WI38 (cell line): ENCODE measurements at regions not wholly inside any gene's neighbourhood (a gene's known extent, or its start where the extent isn't known, plus 50 kb on each side); places are given as distances from the start of the nearest gene placed in this dataset.

Source experiments
- H3K4me3 ChIP-seq: 2 replicates; pipeline ENCODE4 v1.5.1; 2011; ENCODE audit warnings: low read depth, mild to moderate bottlenecking, control low read depth, low read length
- TF ChIP-seq, protein P1 (sequence below): IDR thresholded peaks from 2 replicates; pipeline ENCODE4 v1.5.1; 2012; ENCODE audit warnings: low read depth, mild to moderate bottlenecking, control low read depth, low read length

DNA sequence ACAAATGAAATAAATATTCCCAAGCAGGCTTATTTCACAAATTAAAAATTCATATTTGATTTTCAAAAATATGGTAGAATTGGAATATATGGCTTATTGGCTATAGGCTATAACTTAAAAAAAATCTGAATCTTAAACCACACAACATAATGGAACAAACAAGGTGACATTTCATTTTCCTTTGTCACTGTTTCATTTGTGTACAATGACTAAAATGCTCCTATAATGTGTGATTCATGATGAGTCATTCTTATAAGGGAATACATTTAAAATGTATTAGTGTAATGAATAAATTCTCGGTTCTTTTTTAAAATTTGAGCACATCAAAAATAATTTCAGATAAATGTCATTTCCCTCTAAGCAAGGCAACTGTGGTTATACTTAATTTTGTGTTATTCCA lies 148.0 kb upstream of the ANK3 start:
- no peak overlapping the region for H3K4me3 ChIP-seq
- TF ChIP-seq, protein P1, sequence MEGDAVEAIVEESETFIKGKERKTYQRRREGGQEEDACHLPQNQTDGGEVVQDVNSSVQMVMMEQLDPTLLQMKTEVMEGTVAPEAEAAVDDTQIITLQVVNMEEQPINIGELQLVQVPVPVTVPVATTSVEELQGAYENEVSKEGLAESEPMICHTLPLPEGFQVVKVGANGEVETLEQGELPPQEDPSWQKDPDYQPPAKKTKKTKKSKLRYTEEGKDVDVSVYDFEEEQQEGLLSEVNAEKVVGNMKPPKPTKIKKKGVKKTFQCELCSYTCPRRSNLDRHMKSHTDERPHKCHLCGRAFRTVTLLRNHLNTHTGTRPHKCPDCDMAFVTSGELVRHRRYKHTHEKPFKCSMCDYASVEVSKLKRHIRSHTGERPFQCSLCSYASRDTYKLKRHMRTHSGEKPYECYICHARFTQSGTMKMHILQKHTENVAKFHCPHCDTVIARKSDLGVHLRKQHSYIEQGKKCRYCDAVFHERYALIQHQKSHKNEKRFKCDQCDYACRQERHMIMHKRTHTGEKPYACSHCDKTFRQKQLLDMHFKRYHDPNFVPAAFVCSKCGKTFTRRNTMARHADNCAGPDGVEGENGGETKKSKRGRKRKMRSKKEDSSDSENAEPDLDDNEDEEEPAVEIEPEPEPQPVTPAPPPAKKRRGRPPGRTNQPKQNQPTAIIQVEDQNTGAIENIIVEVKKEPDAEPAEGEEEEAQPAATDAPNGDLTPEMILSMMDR: no peak

DNA sequence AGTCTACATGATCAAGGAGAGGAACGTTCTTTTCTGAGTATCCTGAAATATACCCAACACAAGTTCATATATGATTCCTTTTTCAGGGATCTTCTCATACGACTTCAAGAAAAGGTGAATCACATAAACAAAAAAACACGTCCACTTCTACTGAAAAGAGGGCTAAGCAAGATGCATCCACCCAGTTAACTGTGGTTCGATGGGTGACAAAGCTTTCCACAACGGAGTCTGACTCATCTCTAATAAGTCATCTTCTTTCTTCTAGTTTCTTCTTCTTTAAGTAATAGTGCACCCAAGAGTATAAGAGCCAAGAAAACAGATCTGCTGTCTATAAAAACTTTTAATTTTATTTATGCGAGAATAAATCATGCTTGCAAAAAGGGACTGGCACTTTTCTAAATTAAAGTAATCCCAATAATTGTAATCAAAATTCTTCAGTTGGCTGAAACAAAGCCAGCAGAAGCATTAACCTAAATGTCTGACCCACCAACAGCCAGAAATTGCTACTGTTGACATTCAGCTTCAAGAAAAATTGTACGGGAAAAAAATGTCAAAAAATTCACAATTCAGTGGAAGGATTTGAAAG lies 146.9 kb upstream of the ANK3 start:
- no peak overlapping the region for H3K4me3 ChIP-seq
- TF ChIP-seq, protein P1: no peak

DNA sequence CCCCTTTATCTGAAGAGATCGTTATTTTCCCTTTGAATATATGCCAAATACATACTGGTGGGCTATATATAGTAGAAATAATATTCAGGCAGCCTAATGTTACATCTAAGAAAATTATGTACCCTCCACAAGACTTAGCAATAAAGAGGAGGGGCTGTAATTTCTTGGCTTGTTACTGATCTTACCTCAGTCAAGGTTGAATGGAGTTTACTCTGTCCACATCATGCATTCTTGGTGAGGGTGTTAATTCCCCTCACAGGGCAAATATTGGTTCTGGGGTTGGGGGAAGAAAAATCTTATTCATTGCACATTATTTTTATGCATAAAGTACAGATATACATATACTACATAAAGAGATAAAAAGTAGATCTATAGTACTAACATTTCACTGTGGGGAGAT lies 145.8 kb upstream of the ANK3 start:
- TF ChIP-seq, protein P1: no peak
- H3K4me3 ChIP-seq: no peak overlapping the region

DNA sequence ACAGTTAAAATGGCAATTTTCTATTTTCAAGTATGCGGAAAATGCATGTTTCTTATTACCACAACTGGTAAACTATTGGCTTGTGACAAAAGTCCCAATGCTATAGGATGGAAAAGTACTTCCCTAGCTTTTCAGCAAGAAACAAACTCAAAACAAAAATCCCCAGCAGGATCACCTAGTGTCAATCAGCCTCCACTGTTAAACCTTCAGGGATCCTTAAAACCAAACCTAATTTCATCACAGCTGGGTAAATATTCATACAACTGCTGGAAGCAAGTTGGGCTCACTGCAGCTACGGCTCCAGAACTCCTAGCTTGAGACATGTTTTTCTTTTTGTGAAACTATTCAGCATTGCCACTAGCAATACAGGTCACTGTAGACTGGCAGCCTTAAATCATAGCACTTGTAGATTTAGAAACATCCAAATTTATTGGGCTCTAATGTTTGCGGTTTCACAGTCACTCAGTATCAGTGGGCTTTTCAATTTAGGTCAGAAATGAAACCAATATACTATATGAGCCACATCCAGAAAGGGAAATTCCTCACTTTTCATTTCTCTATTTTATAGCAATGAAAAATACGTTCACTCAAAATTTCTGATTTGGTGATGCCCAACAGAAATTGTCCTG lies 145.2 kb upstream of the ANK3 start:
- no peak overlapping the region for H3K4me3 ChIP-seq
- TF ChIP-seq, protein P1: no peak

DNA sequence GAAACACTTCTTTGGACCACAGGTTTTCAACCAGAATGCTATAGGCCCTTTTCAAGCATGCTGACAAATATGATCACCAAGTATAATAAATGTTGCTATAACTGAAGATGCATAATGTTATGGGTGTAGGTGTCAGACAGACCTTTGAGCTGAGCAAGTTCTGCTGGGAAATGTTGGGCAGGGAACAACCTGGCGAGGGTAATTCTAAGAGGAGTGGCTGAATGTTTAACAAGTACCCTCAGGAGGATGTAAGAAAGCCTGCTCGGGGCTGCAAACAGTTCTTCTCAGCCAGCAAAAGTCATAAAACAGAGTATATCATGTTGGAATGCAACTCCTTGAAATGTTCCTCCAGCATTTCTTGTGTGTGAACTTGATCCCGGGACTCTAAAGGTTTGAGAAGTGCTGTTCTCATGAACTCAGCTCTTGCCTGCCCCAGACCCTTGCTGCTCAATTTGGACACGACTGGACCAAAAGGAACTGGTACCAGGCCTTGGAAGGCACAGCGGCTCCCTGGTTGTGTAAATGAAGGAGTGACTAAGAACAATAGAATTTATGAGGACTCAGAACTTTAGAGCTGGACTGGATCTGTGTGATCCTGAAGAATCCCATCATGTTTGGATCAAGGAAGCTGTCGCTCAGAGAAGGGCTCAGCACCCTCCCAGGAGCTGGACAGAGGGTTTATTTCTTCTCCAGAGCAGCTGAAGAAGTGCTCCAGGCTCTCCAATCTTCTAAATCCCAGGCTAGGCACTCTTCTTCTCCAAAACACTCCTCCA lies 143.2 kb upstream of the ANK3 start:
- H3K4me3 ChIP-seq: no peak overlapping the region
- TF ChIP-seq, protein P1: no peak

DNA sequence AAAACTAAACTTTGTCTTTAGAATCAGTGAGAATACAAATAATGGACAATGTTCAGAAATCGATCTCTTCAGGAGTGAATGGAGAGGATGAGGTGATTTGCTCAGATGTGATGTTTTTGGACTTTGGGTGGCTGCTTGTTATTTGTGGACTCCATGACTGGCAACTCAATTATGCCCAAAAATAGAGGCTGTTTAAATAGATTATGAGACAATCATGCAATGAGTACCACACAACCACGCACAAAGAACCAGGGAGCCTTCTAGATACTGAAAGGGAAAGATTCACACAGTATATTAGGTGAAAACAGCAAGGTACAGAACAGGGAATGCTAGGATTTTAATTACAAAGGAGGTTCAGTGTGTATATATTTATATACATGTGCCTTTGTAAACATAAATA lies 141.3 kb upstream of the ANK3 start:
- H3K4me3 ChIP-seq: no peak overlapping the region
- TF ChIP-seq, protein P1: no peak

DNA sequence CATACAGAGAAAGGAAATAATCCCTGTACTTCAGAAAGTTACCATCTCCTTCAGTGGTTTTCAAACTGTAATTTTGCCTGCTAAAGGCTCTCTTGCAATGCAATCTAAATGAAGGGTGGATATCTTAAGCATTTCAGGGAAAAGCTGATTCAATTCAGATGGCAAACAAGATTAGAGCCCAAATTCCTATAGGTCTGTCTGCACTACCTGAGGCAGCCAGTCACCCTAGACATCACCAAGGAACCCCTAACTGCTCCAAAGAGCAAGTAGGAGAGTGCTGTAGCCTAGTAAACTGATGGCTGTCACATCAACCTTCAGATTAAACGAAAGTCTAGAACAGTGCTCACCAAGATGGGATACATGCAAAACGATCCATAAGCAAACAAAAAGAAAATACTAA lies 138.0 kb upstream of the ANK3 start:
- TF ChIP-seq, protein P1: no peak
- H3K4me3 ChIP-seq: no peak overlapping the region
